Fibroblast of peridontal ligament (primary cell): ENCODE measurements at regions not wholly inside any gene's neighbourhood (a gene's known extent, or its start where the extent isn't known, plus 50 kb on each side); places are given as distances from the start of the nearest gene placed in this dataset.

Experiments used
- DNase-seq: peaks from one replicate; pipeline ENCODE4 v3.0.0-alpha.2; 2010; ENCODE audit errors: extremely low read depth

DNA sequence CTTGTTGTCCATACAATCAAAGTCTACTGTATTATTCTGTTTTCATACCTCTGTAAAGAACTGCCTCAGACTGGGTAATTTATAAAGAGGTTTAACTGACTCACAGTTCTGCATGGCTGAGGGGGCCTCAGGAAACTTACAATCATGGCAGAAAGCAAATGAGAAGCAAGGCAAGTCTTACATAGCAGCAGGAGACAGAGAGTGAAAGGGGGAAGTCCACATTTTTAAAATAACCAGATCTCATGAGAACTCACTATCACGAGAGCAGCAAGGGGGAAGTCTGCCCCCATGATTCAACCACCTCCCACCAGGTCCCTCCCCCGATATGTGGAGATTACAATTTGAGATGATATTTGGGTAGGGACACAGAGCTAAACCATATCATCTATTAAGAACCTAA, 724.6 kb upstream of the CBLB start:
- no peak for DNase-seq

DNA sequence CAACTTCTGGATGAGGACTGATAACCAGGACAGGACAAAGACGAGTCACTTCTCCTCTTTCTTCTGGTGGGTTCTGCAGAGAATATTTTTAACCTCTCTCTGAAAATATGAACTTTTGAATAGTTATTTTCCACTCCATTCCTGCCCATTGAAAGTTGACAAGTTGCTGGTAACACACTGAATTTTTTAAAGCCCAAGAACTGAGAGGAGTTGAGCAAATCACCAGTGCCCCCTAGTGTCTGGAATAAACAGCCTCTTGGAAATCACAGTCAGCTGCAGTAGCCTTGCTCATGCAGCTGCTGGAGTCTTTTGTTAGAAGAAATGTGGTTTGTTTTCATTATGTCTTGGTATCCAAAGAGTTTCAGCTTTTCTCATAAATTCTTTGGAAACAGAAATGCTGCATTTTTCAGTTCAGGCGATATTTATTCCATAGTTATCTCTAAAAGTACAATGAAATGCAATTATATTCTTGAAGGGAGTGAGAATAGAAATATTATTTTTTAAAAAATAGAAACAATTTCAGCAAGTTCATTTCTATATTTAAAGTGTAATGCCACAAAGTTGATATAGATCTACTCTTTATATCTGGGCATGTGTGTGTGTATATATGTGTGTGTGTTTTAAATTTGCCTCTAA, 741.0 kb upstream of the CBLB start:
- DNase-seq: peak; percentile 99

DNA sequence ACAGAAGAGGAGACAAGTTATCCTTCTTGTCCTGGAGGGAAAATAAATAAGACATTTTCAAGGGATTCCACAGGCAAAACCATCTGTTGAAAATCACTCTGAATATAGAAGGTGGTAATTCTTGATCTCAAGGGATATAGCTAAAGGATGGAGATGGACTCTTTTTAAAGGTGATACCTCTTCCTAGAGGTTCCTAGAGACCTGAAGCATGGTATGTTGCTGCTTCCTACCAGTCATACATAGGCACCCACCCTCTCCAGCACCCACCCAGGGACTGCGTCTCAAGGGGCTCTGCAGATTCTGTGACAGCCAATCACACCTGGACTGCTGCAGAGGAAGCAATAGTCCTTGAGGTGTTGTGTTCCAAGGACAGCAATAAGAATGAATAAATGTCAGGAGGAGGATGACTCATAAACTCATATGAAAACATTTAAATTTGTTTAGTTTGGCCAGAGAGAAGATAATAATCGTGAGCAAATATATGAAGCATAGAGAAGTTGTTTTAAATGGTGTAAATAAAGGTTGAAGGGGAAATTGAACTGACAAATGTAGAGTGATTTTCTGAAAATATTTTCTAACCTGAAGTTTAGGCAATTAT, 741.6 kb upstream of the CBLB start:
- DNase-seq: peak; percentile 55

DNA sequence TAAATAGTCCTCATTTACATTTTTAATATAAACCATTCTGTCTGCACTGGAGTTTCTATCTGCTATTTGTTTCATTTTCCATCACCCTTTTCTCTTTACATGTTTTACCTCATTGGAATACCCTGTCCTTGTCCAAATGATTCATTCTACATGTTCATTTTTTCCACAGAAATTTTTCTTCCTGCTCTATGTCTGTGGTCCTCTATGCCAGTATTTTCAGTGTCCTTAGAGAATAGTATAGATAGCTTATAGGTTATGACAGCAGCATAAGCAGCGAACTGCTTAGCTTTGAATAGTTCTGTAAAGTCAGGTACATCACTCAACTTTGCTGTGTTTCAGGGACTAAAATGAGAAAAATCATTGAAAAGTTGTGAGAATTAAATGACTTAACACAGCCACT, 742.3 kb upstream of the CBLB start:
- DNase-seq: no peak

DNA sequence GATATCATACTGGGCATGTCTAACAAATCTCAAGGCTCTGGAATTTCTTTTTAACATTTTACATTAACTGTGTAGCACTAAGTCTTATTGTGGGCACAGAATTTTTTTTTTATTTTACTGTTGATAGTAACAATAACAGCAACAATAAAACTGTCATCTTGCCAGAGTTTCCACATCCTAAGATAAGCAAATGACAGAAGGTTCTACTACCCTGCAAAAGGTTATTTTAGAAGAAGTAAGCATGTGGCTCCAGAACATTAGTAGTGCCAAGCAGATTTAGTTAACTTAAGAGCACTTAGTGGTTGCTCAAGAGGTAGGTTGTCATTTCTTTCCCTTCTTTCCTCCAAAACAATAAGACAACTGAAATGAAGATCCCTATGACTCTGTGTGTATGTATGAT, 743.0 kb upstream of the CBLB start:
- DNase-seq: peak; percentile 60

DNA sequence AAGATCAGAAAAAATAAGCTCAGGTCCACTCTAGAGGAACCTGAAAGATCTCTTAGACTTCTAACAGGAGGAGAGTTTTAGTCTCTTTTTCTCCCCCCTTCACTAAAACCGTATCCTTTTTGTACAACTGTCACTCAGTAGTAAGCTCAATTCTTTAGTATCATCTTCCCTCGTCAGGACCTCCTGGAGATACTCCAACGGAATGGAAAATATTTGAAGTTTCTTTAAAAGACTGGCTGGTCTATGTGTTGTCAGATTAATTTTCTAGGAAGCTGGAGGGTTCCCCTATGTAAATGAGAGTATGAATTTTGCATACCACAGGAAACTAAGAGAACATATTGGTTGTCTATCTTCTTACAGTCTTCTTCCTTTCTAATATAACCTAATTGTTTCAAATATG, 747.7 kb upstream of the CBLB start:
- DNase-seq: no peak

DNA sequence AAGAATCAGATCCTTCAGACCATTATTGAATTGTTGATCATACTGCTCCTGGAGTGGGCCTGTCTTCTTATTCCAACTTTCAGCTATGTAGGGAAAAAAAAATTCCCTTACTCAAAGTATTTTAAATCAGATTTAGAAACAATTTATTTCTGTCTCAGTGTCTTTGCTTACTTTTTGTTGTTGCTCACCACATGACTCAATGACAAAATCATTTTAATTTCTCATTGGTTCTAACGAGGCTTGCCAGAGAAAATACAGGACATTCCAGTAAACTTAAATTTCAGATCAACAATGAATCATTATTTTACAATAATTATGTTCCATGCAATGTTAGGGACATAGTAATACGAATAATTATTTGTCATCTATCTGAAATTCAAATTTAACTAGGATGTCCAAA, 748.5 kb upstream of the CBLB start:
- DNase-seq: peak; percentile 67

DNA sequence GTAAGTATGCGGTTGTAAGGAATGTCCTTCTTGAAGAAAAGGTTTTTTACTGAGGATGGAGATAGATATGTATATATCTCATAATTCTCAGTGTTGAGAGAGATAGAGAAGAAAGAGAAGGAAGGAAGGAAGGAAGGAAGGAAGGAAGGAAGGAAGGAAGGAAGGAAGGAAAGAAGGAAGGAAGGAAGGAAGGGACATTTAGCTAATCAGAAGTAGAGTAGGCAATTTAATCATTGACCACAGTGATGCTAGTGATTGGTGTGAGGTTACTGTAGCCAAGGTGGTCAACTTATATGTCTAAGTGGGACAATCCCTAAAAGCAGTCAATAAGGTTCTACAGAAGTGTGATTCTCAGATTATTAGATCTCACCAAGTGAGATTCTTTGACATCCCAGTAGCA, 751.8 kb upstream of the CBLB start:
- no peak for DNase-seq

DNA sequence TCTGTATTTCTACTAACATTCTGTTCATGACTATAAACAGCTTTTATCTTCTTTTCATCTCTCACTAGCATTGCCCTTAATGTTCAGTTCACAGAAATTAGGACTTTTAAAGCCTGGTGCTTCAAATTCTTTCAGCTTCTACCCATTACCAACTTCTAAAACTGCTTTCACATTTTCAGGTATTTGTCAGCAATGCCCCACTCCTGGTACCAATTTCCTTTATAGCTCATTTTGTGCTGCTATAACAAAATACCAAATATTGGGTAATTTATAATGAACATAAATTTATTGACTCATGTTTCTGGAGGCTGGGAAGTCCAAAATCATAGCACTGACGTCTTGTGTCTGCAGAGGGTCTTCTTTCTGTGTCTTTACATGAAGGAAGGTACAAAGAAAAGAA, 753.1 kb upstream of the CCDC54 start:
- no peak for DNase-seq

DNA sequence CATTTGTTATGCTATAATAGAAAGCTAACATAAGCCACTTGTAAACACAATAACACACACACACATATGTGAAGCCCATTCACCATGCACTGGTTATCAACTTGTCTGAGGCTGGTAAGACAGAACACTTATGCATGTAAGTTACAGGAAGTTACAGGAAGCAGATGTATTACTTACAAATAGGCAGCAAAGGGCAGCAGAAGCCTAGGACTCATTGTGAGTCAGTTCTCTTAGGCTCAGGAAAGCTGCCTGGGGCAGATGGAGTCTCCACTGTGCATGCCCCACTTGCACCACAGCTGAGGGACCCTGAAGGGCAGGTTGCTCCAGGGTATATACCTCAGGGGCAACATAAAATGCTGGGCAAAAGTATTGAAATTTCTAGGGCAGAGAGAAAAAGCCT, 748.8 kb upstream of the CCDC54 start:
- DNase-seq: peak; percentile 67

DNA sequence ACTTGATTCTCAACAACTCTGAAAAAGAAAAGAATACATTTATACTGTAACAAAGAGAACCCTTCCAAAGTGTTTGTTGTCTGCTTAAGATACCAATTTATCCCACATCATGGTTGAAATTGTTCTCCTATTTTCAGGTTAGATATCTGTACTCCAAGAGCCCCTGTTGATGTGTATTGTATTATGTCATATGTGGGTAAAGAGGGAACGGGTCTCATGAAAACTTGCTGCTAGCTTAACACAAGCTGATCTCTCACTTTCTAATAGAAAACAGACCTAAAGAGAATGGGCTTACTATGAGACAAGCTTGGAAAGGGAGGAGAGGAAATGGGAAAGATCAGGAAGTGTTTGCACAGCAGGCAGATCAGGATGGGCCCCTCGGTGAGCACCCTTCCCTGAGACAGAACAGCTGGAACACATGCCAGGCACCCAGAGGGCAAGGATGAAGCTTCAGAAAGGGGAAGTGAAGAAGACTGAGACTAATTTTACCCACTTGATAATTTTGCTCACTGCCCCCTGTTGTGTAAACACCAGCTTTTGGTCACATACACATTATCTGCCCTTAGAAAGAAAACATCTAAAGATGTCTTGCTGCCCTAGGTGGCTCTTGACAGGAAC, 747.9 kb upstream of the CCDC54 start:
- peak; percentile 30 for DNase-seq

DNA sequence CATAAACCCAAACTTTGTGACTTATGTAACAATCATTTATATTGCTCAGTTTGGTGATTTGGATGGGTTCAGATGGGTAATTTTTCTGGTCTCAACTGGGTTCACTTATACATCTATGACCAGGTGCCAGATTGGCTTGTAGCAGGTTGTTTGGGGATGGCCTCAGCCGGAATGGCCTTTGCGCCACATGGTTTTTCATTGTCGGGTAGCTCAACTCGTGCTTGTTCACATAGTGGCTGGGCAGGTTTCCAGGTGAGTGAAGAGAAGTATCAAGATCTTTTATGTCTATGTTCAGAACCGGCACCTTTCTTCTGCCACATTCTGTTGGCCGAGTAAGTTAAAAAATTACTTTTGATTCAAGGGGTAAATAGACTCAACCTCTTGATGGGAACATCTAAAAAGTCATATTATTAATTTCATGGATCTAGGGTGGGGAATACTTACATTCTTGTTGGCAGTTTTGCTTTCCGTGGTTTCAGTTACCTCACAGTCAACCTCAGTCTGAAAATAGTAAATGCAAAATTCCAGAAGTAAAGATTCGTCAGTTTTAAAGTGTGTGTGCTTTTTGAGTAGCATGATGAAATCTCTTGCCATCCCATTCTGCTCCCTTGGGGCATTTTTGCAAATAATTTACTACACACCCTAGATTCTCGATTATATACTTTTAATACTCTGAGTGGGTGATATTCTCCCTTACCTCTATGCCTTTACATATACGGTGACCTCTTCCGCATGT, 745.7 kb upstream of the CCDC54 start:
- DNase-seq: peak; percentile 34

DNA sequence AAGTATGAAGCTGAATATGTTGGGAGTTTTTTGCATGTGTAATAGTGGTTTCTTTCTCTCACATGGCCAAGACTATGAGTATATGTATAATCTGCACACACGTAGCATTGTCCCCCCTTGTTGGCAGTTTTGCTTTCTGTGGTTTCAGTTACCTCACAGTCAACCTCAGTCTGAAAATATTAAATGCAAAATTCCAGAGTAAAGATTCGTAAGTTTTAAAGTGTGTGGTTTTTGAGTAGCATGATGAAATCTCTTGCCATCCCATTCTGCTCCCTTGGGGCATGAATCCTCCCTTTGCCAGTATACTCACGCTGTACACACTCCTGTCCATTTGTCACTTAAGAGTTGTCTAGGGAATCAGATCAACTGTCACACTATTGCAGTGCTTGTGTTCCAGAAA, 742.0 kb upstream of the CCDC54 start:
- DNase-seq: peak; percentile 97

DNA sequence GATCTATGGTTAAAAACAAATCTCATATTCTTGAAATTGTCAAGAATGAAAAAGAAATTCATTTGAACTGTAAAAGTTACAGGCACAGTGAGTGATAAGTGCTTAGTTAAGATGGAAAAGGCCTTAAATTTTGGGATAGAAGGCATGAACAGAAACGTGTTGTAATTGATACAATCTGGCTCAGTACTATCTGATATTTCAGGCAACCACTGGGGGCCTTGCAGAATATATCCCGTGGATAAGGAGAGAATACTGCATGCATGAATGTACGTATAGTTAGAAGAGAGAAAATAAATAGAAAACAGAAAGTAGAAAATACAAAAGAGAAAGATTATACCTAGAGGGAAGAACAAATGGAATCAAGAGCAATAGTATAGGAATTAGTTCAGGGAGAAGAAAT, 741.4 kb upstream of the CCDC54 start:
- DNase-seq: no peak

DNA sequence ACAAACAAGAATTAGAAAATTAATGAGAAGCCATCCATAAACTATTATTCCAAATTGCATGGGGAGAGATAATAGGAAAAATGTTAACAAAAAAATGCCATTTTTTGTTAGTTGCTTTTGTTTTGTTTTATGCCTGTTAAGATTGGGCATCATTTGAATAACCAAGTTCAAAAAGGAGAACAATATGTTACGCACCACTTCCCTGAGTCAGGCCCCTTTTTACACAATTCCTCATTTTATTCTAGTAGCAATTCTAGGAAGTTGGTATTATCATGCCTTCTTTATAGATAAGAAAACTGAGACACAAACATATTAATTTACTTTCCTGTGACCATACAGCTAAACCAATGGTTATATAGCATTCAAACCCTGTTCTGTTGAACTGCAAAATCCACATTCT, 736.9 kb upstream of the CCDC54 start:
- no peak for DNase-seq

DNA sequence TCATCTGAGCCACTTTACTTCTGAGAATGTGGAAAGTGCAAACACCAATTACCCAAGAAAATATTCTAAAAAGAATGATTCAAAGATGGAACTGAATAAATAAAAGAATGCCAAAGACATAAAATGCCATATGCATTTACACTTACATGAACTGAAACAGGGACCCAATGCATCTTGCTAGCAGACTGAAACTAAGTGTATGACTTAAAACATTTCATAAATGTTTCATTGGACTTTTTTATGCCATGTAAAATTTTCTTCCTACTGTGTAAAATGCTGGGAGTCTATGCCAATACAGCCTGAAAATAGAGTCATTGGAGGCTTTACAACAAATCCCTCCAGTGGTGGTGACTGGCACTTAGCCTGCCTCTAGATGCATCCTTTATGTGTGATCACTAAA, 735.1 kb upstream of the CCDC54 start:
- no peak for DNase-seq

DNA sequence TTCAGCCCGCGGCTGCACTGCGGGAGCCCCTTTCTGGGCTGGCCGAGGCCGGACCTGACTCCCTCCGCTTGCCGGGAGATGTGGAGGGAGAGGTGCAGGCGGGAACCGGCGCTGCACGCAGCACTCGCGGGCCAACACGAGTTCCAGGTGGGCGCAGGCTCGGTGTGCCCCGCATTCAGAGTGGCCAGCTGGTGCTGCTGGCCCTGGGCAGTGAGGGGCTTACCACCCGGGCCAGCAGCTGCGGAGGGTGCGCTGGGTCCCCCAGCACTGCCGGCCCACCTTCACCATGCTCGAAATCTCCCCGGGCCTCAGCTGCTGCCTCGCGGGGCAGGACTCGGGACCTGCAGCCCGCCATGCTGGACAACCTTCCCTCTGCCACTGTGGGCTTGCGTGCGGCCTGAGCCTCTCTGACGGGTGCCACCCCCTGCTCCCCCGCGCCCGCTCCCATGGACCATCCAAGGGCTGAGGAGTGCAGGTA, 733.5 kb upstream of the CCDC54 start:
- DNase-seq: no peak

DNA sequence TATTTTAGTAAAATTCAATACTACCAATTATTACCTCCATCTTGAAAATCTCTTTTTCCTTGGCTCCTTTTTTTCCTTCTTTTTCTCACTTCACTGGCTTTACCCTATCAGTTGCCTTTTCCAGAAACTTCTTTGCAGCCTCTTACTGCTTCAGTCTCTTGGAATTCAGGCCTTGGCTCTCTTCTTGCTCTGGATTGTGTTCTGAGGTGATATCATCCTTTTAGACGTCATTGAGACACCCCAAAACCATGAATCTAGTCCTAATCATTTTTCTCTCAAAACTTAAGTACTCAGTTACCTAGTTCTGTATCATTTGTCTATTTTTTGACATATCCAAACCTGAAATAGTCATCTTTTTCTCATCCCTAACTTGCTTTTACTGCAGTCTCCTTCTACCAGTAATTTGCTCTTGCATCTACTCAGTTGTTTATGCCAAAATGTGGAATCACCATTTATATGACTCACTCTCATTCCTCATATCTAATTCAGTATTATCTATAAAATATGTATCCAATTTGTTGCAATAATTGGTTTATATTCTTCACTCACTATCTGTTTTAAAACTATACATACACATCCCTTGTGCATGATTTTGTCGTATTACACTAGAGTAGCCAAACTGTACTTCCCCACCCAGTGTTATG, 703.2 kb upstream of the CCDC54 start:
- peak; percentile 57 for DNase-seq

DNA sequence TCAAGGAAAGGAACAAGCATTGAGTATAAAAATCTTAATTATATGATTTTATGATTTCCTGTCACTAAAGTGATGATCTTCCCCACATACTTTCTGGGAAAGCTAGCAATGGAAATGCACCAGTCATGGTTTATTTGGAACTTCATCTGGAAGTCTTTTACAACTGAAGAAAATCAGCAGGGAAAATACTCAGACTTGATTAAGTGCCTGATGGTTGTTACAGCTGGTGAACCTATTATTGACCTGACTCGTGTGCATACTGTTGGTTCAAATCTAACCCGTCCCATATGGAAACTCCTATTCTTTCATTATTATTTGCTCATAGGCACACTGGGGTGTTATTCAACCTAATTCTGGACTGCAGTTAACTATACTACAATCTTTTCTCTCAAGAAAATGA, 701.8 kb upstream of the CCDC54 start:
- DNase-seq: no peak

DNA sequence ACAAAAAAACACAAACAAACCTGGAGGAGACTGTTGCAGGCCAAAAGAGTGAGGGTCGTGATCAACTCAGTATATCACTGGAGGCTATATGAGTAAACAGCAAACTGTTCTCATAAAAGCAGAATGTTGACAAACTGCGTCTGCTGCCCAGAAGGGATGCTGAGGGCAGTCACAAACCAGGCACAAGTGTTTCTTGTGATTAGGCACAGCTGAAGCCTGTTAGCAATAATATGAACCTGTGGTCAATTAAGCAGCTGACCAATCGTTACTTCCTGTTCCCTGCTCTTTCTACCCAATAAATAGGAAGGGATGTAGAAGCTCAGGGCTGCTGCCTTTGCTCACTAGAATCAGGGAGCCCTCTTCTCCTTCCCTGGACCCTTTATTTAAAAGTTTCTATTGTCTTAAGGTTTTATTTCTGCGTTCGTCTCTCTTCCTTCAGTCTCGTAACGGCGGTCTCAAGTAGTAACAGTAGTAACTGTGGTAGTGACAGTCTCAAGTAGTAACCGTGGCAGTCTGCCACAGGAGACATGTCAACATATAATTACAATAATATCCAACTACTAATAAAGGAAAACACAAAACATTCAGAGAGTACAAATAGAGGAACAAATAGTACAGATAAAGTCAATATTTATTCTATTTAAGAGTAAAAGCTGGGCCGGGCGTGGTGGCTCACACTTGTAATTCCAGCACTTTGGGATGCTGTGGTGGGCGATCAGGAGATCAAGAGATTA, 698.4 kb upstream of the CCDC54 start:
- no peak for DNase-seq

DNA sequence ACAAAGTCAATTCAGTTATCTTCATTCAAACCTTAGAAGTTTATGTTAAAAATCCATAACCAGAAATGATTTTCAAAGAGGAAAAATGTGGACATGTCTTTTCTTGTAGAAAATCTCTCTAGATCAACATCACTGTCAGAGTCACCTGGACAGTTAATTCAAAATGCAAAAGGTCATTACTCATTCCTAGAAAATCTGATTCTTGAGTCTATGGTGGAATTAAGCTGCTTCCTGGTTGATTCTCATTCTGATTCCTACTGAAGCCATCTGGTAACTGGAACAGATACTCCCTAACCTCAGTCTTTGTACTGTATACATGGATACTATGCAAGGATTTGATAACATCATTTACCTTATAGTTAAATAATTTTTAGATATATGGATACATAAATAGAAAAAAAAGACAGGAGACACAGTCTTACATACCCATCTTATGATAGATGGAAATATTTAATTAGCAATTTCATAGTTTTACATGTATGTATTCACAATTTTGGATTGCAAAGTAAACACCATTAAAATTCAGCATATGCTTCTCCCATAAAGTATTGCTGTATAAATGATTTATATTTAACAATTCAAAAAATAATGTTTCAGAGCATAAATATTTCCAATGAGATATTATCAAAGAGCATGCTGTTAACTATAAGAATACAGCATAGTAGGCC, 693.2 kb upstream of the CCDC54 start:
- DNase-seq: no peak
